NCI-H748 (cell line): ENCODE measurements at regions not wholly inside any gene's neighbourhood (a gene's known extent, or its start where the extent isn't known, plus 50 kb on each side); places are given as distances from the start of the nearest gene placed in this dataset.

Experiments
- DNase-seq: peaks from one replicate; lab custom pipeline; 2025; ENCODE audit not compliant: unreplicated experiment; lab: John Stamatoyannopoulos, UW

- DNase-seq = no peak
Measured at GRCh38 chr7:26458466-26459145, 166.9 kb downstream of the SNX10 start.

GRCh38 chr7:26459540-26460193, 168.0 kb downstream of the SNX10 start:
- no peak for DNase-seq

- no peak for DNase-seq
Measured at GRCh38 chr7:26460351-26461085, 168.9 kb downstream of the SNX10 start.

GRCh38 chr7:26461518-26461917, 169.9 kb downstream of the SNX10 start:
- no peak for DNase-seq

- no peak for DNase-seq
Measured at GRCh38 chr7:26466007-26466406, 174.3 kb downstream of the SNX10 start.

- DNase-seq = no peak
Measured at GRCh38 chr7:26467104-26467503, 175.4 kb downstream of the SNX10 start.

- DNase-seq = no peak
Measured at GRCh38 chr7:26467541-26467940, 175.9 kb downstream of the SNX10 start.

GRCh38 chr7:26468625-26469024, 177.0 kb downstream of the SNX10 start:
- no peak for DNase-seq

- DNase-seq = no peak
Measured at GRCh38 chr7:26469188-26469587, 177.5 kb downstream of the SNX10 start.

- DNase-seq = no peak
Measured at GRCh38 chr7:26470691-26471090, 179.0 kb downstream of the SNX10 start.

GRCh38 chr7:26471306-26472075, 179.8 kb downstream of the SNX10 start:
- no peak for DNase-seq

GRCh38 chr7:26472971-26473370, 181.3 kb downstream of the SNX10 start:
- no peak for DNase-seq

- no peak for DNase-seq
Measured at GRCh38 chr7:26476271-26476670, 184.6 kb downstream of the SNX10 start.

- DNase-seq = no peak
Measured at GRCh38 chr7:26477381-26477990, 185.8 kb downstream of the SNX10 start.

GRCh38 chr7:26478550-26478949, 186.9 kb downstream of the SNX10 start:
- DNase-seq = no peak

- no peak for DNase-seq
Measured at GRCh38 chr7:26479581-26479980, 187.9 kb downstream of the SNX10 start.

- DNase-seq = no peak
Measured at GRCh38 chr7:26480156-26480555, 188.5 kb downstream of the SNX10 start.

GRCh38 chr7:26482927-26483326, 191.3 kb downstream of the SNX10 start:
- no peak for DNase-seq

- DNase-seq = no peak
Measured at GRCh38 chr7:26483843-26484242, 192.2 kb downstream of the SNX10 start.

- DNase-seq = no peak
Measured at GRCh38 chr7:26485367-26485934, 193.8 kb downstream of the SNX10 start.

GRCh38 chr7:26486153-26486552, 194.5 kb downstream of the SNX10 start:
- no peak for DNase-seq
